ENCODE measurements at regions not wholly inside any gene's neighbourhood (a gene's known extent, or its start where the extent isn't known, plus 50 kb on each side); places are given as distances from the start of the nearest gene placed in this dataset.
"Not testable (repeated sequence)": the region's sequence is repeated elsewhere in the genome, so short reads cannot be mapped to it uniquely, and the experiment has no call there.

- DNase-seq, result no peak
Observed at GRCh38 chr10:28902215-28902614, 224.9 kb downstream of the BAMBI start.

- no peak for DNase-seq
Observed at GRCh38 chr10:28903063-28903462, 225.7 kb downstream of the BAMBI start.

- no peak for DNase-seq
Observed at GRCh38 chr10:28903736-28904135, 226.4 kb downstream of the BAMBI start.

GRCh38 chr10:28905371-28905770 is 228.1 kb downstream of the BAMBI start:
- DNase-seq, result no peak

GRCh38 chr10:28906011-28906411 is 228.7 kb downstream of the BAMBI start:
- no peak for DNase-seq

GRCh38 chr10:28906415-28906814 is 229.1 kb downstream of the BAMBI start:
- DNase-seq, result no peak

GRCh38 chr10:28906934-28907333 is 229.6 kb downstream of the BAMBI start:
- no peak for DNase-seq

- no peak for DNase-seq
Observed at GRCh38 chr10:28909875-28910274, 232.6 kb downstream of the BAMBI start.

- no peak for DNase-seq
Observed at GRCh38 chr10:28910956-28911355, 233.6 kb downstream of the BAMBI start.

- DNase-seq, result not testable (repeated sequence)
Observed at GRCh38 chr10:28911511-28911910, 234.2 kb downstream of the BAMBI start.

GRCh38 chr10:28912017-28912783 is 234.9 kb downstream of the BAMBI start:
- DNase-seq, result no peak

- DNase-seq, result no peak
Observed at GRCh38 chr10:28913436-28914237, 236.3 kb downstream of the BAMBI start.

- DNase-seq, result no peak
Observed at GRCh38 chr10:28914701-28915100, 237.4 kb downstream of the BAMBI start.

- no peak for DNase-seq
Observed at GRCh38 chr10:28915989-28916588, 238.8 kb downstream of the BAMBI start.

- no peak for DNase-seq
Observed at GRCh38 chr10:28920091-28920490, 242.8 kb downstream of the BAMBI start.

- DNase-seq, result no peak
Observed at GRCh38 chr10:28922127-28922526, 244.8 kb downstream of the BAMBI start.

GRCh38 chr10:28922861-28923260 is 245.5 kb downstream of the BAMBI start:
- DNase-seq, result no peak

GRCh38 chr10:28924717-28925116 is 247.4 kb downstream of the BAMBI start:
- DNase-seq, result no peak

- DNase-seq, result no peak
Observed at GRCh38 chr10:28925121-28925663, 247.9 kb downstream of the BAMBI start.

GRCh38 chr10:28926932-28927331 is 249.6 kb downstream of the BAMBI start:
- DNase-seq, result no peak

- no peak for DNase-seq
Observed at GRCh38 chr10:28928484-28928883, 251.2 kb downstream of the BAMBI start.

GRCh38 chr10:28929942-28930341 is 252.6 kb downstream of the BAMBI start:
- no peak for DNase-seq

All from GF-D8 (cell line).